ENCODE measurements at regions not wholly inside any gene's neighbourhood (a gene's known extent, or its start where the extent isn't known, plus 50 kb on each side); places are given as distances from the start of the nearest gene placed in this dataset.
A peak's percentile ranks its signal among the peaks of the same experiment; 100 is the strongest.

DNA sequence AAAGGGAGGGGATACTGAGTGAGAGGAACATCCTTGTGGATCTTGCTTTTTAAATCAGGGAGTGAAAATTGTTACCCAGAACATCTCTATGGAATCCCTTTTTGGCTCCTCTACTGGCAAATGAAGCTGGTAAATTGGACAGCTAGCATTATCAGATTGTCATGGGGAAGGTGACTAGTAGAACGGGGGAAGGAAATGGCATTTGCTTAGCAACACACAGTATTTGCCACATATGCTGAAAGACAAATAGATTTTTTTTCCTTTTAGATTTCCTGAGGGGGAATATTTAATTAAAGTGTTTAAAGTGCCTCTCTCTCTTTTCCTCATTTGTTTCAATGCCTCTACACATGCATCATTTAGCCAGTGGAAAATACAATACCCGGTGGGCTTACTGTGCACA lies 573.5 kb downstream of the BCKDHB start:
- peak; percentile 12 for DNase-seq

DNA sequence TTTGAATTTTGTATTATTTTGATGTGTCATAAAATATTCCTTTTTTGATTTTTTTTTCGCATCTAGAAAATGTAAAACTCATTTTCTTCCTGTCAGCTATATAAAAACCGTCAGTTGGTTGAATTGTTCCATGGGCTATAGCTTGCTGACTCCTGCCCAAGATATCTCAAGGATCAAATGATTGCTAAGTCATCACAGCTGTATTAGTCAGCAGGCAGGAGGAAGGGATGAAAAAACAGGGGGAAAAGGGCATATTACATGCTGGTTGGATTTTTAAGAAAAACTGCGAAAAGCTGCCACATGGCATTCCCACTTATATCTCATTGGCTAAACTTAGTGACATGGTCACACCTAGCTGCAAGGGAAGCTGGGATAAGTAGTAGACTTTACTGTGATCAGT lies 569.9 kb downstream of the BCKDHB start:
- no peak for DNase-seq

DNA sequence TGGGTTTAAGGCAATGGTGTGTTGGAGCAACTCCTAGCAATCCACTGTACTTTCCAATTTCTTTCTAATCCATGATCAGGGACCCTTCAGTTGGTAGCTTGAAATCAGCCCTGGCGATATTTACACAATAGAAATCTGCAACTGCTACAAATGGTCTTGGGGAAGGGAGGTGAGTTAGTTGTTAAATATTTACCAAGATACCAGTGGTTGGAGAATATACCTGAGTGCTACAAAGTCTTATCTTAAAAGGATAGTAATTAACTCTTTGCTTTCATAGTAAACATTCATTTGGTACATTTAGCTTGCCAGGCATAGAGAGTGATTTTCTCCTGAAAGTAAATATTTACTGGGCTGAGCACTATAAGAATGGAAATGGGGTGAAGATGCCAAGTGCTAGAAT lies 568.2 kb downstream of the BCKDHB start:
- peak; percentile 79 for DNase-seq

DNA sequence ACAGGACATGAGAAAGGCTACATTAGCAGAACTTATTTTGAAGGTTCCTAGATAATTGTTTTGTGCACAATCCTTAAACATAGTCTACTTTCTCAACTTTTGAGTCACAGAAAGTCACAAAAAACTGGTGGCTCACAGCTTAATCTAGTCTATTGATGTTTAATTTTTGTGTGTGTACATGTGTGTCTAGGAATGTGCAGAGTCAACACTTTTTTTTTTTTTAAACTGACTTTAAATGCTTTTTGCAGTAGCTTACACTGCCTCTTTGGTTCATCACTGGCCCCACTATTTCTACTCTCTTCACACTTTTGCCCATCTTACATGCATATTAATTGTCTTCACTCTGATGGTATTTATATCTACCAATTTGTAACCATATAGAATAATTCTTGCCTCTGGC lies 566.9 kb downstream of the BCKDHB start:
- no peak for DNase-seq

DNA sequence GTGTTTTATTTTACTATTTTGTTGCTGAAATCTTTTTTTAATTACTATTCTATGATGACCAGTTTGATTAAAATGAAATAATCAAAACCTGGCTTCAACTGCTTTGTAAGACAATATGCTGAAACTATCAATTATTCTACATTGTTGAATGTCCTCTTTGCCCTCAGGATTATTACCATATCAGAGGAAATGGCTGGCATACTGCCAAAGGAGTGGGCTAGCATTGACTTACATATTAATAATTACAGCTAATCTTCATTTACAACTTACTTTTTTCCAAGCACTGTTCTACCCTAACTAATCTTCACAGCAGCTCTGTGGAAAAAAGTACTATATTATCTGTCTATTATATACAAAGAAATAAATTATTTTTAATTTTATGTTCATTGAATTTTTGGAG lies 560.5 kb downstream of the BCKDHB start:
- peak; percentile 78 for DNase-seq

DNA sequence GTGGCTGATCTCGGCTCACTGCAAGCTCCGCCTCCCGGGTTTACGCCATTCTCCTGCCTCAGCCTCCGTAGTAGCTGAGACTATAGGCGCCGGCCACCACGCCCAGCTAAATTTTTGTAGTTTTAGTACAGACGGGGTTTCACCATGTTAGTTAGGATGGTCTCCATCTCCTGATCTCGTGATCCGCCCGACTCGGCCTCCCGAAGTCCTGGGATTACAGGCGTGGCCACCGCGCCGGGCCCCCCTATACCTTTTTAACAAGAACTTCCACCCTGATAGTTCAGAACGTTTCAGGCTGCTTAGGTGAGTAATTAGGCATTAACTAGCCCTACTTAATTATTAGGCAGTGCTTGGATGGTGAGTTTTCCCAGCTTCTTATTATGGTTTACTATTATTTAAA lies 552.5 kb downstream of the BCKDHB start:
- DNase-seq: no peak

DNA sequence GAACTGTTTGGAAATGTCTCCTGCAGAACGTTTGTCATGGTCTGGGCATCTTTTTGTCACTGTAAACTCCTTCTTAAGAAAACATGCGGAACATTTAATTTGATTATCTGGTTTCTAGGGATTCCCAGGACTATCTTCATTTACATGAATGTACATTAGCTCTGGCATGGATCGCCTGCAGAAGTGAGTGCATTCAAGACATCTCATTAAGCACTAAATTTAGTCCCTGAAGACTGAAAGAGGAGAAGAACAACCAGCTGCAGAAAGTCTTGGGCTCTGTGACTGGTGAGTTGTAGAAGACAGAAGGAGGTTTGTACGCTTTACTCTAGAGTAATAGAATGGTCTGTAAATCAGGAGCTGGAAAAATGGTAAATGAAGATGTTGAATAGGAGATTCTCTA lies 540.7 kb downstream of the BCKDHB start:
- DNase-seq: no peak

DNA sequence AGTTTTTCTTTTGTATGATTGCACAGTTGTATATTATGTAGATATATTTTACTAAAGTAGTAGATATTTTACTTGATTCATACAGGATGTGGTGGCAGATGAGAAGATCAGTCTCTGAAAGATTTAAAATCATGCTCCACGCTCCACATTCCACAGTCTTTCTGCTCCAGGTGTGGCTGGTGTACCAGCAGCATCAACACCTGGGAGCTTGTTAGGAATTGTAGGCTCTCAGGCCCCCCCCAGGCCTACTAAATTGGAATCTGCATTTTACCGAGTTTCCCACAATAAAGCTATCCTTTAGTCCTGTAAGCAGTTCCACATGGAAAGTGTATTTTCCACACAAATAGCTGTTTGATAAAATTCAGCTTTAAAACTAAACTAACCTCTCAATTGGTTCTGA lies 537.4 kb downstream of the BCKDHB start:
- DNase-seq: no peak

DNA sequence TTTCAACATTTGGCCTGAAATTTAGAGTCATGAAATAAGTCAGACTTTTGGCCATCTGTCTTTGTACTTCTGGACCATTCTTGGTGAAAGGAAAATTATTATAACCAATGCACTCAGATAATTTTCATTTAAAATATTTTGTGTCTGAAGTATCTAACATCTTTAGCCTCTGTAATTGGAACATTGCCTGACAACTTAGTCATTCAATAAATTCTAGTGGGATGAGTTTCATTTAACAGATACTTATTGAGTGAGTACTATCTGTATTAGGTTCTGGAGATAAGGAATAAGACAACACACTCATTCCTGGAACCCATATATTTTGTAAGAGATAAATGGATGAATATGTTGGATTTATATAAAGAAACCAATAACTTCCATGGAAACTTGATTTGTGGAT lies 536.0 kb downstream of the BCKDHB start:
- DNase-seq: no peak

DNA sequence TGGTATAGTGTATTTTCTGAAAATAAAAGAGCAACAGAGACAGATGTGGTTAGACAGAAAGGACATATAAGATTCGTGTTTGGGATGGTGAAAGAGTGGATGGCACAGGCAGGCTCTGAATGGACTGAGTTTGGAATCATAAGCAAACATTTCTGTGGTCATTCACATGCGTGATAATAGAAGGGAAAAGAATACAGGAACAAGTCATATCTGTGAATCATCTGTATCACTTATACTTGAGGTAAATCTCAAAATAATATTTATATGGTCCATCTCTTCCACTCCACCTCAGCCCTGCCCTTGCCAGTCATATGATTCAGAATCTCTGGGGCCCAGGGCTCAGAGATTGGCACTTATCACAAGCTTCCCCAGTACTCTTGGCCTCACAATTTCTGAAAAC lies 535.1 kb downstream of the BCKDHB start:
- no peak for DNase-seq

DNA sequence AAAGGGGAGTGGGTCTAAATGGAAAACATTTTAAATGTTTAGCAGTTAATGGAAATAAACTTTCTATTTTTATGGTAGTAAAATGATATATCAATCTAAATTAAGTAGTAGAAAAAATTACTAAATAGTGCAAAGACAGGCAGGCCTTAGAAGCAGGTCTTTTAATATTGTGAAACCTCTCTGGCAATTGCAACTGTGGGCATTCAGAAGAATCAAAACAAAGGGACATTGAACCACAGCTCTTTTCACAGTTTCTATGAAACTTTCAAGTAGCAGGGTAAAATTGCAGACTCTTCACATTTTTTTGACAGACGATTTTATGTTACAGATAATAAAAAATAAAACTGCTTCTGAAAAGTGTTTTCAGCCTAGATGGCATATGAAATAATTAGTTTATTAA lies 533.7 kb downstream of the BCKDHB start:
- no peak for DNase-seq

DNA sequence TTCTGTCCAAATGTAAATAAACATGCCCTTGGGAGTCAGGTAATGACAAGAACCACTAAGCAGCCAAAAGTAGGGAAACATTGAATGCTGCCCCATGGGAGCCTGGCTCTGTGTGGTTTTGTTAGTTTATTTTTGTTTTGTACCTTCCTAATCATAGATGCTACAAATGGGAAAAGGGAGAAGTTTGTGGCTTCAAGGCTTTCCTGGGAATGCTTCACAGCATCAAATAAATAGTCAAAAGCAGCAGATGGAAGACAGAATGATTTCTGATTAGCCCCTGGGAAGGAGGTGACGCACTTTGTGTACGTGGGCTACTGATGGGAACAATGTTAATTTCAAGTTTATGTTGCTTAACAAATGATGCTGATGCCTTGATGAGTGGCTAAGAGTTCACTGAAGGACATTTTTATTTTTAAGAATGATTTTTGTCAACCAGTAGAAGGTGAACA lies 532.7 kb downstream of the BCKDHB start:
- peak; percentile 80 for DNase-seq

DNA sequence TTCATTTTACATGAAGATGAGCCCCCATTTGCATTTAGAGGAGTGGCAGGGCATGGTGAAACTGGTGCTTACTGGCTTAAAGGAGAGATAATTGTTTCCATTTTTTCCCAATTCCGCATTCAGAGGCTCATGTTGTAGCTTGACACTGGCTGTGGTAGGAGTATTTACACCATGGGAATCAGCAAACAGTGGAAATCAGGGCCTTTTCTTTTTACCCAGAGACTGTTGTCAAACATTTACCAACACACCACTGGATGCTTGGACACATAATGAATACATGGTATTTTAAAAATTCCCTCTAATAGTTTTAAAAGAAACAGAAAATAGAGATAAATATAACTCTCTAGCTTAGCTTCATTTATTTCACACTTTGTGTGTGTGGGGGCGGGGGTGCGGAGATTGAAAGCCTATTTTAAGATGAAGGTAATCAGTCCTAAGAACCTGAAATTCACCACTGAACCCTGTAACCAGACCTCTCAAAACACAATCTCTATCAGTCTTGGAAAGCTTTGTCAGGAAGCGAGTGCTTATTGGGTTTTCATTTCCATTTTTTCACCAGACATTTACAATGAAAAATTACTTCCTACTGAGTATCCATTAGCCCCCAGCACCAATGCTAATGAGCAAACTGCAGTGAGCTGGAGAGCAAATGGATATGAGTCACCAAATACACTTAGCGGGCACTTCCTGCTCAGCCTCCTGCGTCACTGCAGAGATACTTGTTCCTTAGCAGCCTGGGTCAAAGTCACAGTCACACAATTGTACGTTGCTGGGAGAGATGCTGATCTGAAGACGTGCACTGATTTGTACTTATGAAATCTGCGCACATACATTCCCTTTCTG lies 532.0 kb downstream of the BCKDHB start:
- peak; percentile 96 for DNase-seq

DNA sequence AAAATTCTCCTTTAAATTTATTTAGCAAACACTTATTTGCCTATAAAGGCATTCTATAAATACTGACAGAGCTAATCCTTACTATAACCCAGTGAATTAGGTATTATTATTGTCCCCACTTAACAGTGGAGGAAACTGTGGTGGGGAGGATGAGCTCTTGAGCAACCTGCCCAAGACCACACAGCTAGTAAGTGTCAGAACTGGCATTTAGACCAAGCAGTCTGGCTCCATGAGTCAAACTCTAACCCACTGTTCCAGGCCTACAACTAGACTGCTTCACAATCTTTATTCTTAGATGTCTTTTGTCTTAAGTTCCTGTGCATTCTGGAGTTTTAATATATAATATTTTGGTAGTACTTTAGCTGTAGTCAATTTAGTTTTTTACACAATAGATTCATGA lies 530.8 kb downstream of the BCKDHB start:
- no peak for DNase-seq

DNA sequence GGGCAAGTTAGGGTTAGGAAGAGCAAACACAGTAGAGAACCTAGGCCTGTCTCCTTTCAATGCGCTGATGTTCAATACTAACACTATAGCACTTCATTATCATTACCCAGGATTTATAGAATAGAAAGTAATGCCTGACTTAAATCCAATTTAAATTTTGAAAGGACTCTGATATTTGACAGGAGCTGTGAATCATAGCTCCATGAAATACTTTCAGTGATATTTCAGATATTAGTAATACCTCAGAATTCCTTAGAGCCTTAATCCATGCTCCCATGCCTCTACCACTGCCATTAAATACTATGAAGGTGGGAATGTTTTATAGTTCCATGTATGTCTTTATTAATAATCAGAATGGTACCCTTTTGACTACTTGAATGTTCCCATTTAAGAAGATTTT lies 530.2 kb downstream of the BCKDHB start:
- DNase-seq: no peak

DNA sequence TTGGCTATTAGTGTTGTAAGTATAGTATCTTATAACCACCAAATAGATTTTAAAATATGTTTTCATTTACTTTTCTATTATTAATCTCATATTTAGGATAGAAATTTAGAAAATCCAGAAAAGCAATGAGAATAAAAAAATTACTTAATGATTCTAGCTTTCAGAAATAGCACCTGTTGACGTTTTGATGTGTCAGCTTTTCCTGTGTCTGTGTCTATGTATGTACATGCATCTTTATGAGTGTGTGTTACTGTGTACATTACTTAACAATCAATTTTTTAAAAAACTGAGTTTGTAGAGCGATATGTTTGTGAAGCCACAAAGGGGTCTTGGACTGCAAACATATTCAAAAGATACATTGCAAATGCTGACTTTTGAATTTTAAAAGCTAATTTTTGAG lies 526.9 kb downstream of the BCKDHB start:
- DNase-seq: no peak

DNA sequence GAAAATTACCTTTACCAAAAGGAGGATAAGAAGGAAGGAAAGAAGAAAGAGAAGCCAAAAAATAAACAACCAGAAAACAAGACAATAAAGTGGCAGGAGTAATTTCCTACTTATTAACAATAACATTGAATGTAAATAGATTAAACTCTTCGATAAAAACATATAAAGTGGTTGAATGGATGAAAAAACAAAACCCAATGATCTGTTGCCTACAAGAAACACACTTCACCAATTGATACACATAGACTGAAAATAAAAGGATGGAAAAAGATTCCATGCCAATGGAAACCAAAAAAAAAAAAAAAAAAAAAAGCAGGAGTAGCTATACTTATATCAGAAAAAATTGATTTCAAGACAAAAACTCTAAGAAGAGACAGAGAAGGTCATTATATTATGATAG lies 518.9 kb downstream of the BCKDHB start:
- no peak for DNase-seq

DNA sequence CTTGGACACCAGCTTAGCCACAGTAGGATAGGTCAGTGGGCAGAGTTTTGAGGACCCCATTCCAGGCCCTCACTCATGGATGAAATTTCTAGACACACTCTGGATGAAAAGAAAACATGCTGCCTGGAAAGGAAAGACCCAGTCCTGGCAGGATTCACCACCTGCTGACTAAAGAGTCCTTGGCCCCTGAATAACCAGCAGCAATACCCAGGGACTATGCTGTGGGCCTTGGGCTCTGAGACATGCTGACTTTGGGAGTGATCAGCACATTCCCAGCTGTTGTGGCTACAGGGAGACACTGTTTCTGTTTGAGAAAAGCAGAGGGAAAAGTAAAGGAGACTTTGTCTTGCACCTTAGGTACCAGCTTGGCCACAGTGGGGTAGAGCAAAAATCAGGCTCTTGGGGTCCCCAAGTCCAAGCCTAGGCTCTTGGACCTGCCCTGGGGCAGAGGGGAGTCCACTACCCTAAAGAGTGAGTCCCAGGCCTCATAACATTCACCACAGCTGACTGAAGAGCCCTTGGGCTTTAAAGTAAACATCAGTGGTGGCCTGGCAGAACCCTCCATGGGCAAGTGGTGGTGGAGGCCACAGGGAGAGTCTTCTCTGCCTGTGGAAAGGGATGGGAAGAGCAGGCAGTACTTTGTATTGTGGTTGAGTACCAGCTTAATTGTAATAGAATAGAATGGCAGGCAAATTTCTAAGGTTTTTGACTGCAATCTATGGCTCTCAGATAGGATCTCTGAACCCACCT lies 516.8 kb downstream of the BCKDHB start:
- DNase-seq: no peak

DNA sequence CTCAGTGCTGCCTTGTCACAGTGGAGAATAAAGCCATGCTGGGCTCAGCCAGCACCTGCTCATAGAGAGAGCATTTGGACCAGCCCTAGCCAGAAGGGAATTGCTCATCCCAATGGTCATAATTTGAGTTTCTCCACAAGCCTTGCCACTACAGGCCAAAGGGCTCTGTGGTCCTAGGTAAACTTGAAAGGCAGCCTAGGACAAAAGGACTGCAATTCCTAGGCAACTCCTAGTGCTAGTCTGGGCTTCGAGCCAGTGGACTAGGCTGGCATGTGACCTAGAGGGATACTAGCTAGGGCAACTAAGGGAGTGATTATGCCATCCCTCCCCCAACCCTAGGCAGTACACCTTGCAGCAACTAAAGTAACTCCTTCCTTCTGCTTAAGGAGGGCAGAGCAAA lies 516.2 kb downstream of the BCKDHB start:
- peak; percentile 84 for DNase-seq

DNA sequence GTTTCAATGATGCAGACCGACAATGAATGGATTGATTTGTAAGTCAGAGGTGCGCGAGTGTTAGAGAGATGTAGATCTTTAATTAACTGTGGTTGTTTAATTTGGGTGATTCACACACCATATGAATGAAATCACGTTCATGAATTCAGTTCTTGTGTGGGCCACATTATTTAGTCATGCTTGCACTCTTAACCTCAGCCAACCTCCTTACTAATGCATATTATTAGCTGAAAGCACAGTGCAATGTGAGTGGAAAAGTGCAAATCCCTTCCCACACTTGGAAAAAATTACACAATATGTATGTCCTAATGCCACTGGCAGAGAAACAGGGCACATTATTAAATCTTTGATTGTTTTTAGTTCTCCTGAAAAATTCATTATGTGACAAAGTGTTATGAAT lies 512.5 kb downstream of the BCKDHB start:
- DNase-seq: peak; percentile 34

DNA sequence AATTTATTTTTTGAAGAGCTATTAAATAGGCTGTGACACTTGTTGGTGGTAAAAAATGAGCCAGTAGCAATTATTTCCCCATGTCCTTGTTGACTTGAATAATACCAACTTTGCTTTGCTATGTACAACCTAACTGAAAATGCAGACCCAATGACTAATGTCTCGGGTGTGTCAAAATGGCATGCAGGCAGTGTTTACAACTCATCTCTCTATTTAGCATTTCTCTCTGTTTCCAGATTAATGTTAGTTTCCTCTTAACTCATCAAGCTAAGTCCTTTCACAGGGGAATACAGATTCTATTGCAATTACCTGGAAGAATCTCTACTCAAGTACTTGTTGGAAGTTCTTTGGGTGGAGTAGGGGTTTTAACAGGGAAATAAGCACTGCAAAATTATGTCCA lies 504.4 kb downstream of the BCKDHB start:
- DNase-seq: no peak

DNA sequence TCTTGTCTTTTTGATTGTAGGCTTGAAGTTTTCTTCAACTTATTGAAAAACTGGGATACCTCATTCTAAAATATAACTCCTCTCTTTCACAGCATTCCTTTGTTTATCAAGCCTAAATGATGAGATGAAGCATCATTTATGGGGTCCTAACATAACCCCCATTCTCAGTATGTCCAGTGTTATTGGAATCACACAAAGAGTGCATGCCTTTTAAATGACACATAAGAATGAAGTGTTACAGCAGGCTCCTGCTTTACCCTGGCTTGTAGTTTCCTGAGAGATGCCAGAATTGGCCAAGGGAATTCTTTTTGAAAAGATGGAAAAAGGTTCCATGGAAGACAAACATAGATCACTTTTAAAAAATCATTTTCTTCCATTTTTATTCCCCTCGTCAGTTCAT lies 502.4 kb downstream of the BCKDHB start:
- no peak for DNase-seq

DNA sequence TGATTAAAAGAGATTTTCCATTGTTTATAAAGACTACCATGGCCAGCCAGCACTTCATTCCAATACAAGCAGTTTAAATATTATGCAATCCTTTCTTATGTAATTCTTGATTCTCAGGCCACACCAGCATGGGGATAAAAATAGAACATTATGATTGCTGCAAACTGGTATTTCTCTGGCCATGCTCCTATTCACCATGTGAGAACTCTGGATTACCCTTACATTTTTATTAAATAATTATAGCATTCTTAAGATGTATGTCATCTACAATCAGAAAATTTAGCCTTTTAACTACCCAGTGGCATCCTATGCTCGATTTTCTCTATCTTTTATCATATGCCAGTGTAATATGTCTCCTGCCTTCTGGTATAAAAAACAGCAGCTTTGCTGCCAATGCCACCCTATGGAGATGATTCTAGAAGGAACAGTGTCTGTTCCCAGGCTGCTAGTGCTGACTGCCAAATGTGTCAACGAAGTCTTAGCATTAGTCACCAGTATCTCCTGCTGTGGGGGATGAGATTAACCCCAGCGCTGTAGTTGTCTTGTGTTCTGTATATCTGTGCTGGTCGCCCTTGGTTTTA lies 501.4 kb downstream of the BCKDHB start:
- DNase-seq: no peak
